GM12892 (cell line): ENCODE measurements at regions not wholly inside any gene's neighbourhood (a gene's known extent, or its start where the extent isn't known, plus 50 kb on each side); places are given as distances from the start of the nearest gene placed in this dataset.

Source experiments
- DNase-seq: peaks from one replicate; pipeline ENCODE4 v3.0.0; 2011; ENCODE audit not compliant: insufficient read length
- FAIRE-seq: peaks from 2 replicates; lab custom pipeline; 2011; peaks lifted over from hg19 to GRCh38; lab: Jason Lieb, UNC
- POLR2A ChIP-seq: IDR thresholded peaks from 2 replicates; pipeline ENCODE4 v1.6.1; 2011; ENCODE audit warnings: low read depth, low read length, control low read depth
- POLR2AphosphoS5 ChIP-seq: IDR thresholded peaks from 2 replicates; pipeline ENCODE4 v1.6.1; 2011; ENCODE audit warnings: low read depth, low read length, control low read depth
- TAF1 ChIP-seq: IDR thresholded peaks from 2 replicates; pipeline ENCODE4 v1.6.1; 2011; ENCODE audit warnings: low read depth, mild to moderate bottlenecking, control low read depth, low read length, borderline replicate concordance

GRCh38 chr18:66342577-66342976 lies 261.3 kb downstream of the CDH19 start:
- DNase-seq (no peak), FAIRE-seq (no peak)
- TF ChIP-seq TAF1 = no peak
- TF ChIP-seq POLR2AphosphoS5 = no peak
- TF ChIP-seq POLR2A = no peak

- FAIRE-seq = no peak
- DNase-seq = no peak
- TF ChIP-seq POLR2A (no peak), TAF1 (no peak), POLR2AphosphoS5 (no peak)
These were observed 269.4 kb downstream of the CDH19 start for GRCh38 chr18:66334534-66334933.

GRCh38 chr18:66329716-66330115 lies 274.2 kb downstream of the CDH19 start:
- no peak for DNase-seq
- TF ChIP-seq POLR2A = no peak
- TF ChIP-seq POLR2AphosphoS5 = no peak
- TF ChIP-seq TAF1 = no peak
- FAIRE-seq = no peak

GRCh38 chr18:66328296-66328878 lies 275.5 kb downstream of the CDH19 start:
- FAIRE-seq = no peak

GRCh38 chr18:66325251-66325650 lies 278.6 kb downstream of the CDH19 start:
- DNase-seq (no peak), FAIRE-seq (no peak)
- TF ChIP-seq TAF1 = no peak
- no peak for TF ChIP-seq POLR2A
- no peak for TF ChIP-seq POLR2AphosphoS5

More at GRCh38 chr18:66328296-66328878, 275.5 kb downstream of the CDH19 start:
- TF ChIP-seq TAF1 (no peak), POLR2AphosphoS5 (no peak), POLR2A (no peak)
- no peak for DNase-seq

- TF ChIP-seq POLR2AphosphoS5 = no peak
- TF ChIP-seq POLR2A = no peak
- no peak for TF ChIP-seq TAF1
- FAIRE-seq (no peak), DNase-seq (no peak)
These were observed 279.3 kb downstream of the CDH19 start for GRCh38 chr18:66324616-66325015.

- FAIRE-seq (no peak), DNase-seq (no peak)
- TF ChIP-seq TAF1 (no peak), POLR2AphosphoS5 (no peak), POLR2A (no peak)
These were observed 286.4 kb downstream of the CDH19 start for GRCh38 chr18:66317243-66318090.

- FAIRE-seq (no peak), DNase-seq (no peak)
- TF ChIP-seq TAF1 (no peak), POLR2A (no peak), POLR2AphosphoS5 (no peak)
These were observed 287.2 kb downstream of the CDH19 start for GRCh38 chr18:66316701-66317100.

- TF ChIP-seq POLR2AphosphoS5 (no peak), TAF1 (no peak), POLR2A (no peak)
- no peak for FAIRE-seq
- DNase-seq = no peak
These were observed 303.7 kb downstream of the CDH19 start for GRCh38 chr18:66300141-66300540.

- TF ChIP-seq POLR2AphosphoS5 = no peak
- TF ChIP-seq POLR2A = no peak
- TF ChIP-seq TAF1 = no peak
- FAIRE-seq (no peak), DNase-seq (no peak)
These were observed 323.4 kb downstream of the CDH19 start for GRCh38 chr18:66280470-66280869.

- DNase-seq (no peak), FAIRE-seq (no peak)
- no peak for TF ChIP-seq POLR2A
- TF ChIP-seq POLR2AphosphoS5 = no peak
- no peak for TF ChIP-seq TAF1
These were observed 331.9 kb downstream of the CDH19 start for GRCh38 chr18:66271962-66272361.
